Heart left ventricle (tissue), 16 donors: ENCODE measurements at regions not wholly inside any gene's neighbourhood (a gene's known extent, or its start where the extent isn't known, plus 50 kb on each side); places are given as distances from the start of the nearest gene placed in this dataset.
A peak's percentile ranks its signal among the peaks of the same experiment; 100 is the strongest.

Source experiments
- ATAC-seq, 4 donors: fragments of 200-7000 bp; cut with Tn5 transposase; one replicate each; pipeline ENCODE4 v1.9.1; 2020 to 2022; ENCODE audit warnings: moderate library complexity in 4 of 4, mild to moderate bottlenecking in 3 of 4, moderate number of reproducible peaks in 1 of 4
- DNase-seq, 5 donors: peaks; one replicate each; pipeline ENCODE4 v3.0.0-alpha.2; 2020
- H3K27ac ChIP-seq, 12 donors: fragments of 200-600 bp; sonication (generic) in 4 of 12; one replicate each; pipeline versions ENCODE4 v1.5.0 to v1.8.0; 2016 to 2022; ENCODE audit warnings: mild to moderate bottlenecking in 2 of 12
- H3K27me3 ChIP-seq, 9 donors: fragments of 200-600 bp; sonication (generic) in 2 of 9; one replicate each; pipeline versions ENCODE4 v1.5.1 to v1.8.0; 2016 to 2022; ENCODE audit warnings: mild to moderate bottlenecking in 3 of 9
- H3K36me3 ChIP-seq, 9 donors: fragments of 200-600 bp; sonication (generic) in 2 of 9; one replicate each; pipeline versions ENCODE4 v1.5.0 to v1.8.0; 2018 to 2022; ENCODE audit warnings: mild to moderate bottlenecking in 2 of 9
- H3K4me1 ChIP-seq, 12 donors: fragments of 200-600 bp; sonication (generic) in 4 of 12; one replicate each; pipeline versions ENCODE4 v1.5.0 to v1.8.0; 2016 to 2022; ENCODE audit warnings: mild to moderate bottlenecking in 3 of 12
- H3K4me3 ChIP-seq, 12 donors: fragments of 200-600 bp; sonication (generic) in 4 of 12; one replicate each; pipeline versions ENCODE4 v1.5.0 to v1.8.0; 2017 to 2022; ENCODE audit warnings: mild to moderate bottlenecking in 9 of 12, moderate library complexity in 4 of 12
- H3K9me3 ChIP-seq, 12 donors: fragments of 200-600 bp; sonication (generic) in 4 of 12; one replicate each; pipeline versions ENCODE4 v1.5.0 to v1.8.0; 2016 to 2022; ENCODE audit warnings: mild to moderate bottlenecking in 1 of 12
- CTCF ChIP-seq, 12 donors: fragments of 200-600 bp; sonication (generic) in 4 of 12; IDR thresholded peaks; one replicate each; pipeline versions ENCODE4 v1.5.0 to v1.8.0; 2018 to 2022; ENCODE audit warnings: antibody characterized with exemption in 12 of 12, mild to moderate bottlenecking in 5 of 12
- POLR2A ChIP-seq, 2 donors: fragments of 450-650 bp; IDR thresholded peaks; one replicate each; pipeline ENCODE4 v1.6.1; 2017; ENCODE audit warnings: antibody characterized with exemption in 2 of 2, mild to moderate bottlenecking in 2 of 2, moderate library complexity in 2 of 2
- WGBS, 4 donors: extraction: QIAGEN DNeasy Blood & Tissue Kit in 2 of 4; methylation state at CpG; one replicate each; pipeline versions ENCODE4 v1.1.5 to v1.1.7; 2013 to 2018; 5-methylcytosine and 5-hydroxymethylcytosine counted together
- intact Hi-C, 10 donors: fragments of 100-400 bp; cut with DNase I; formaldehyde crosslinking; loops; one replicate each; pipeline versions ENCODE4 v1.11.1 to v1.14.2; 2022
- donor health status: ischemic (EF 13 %, LVEDD 7.1; RV severe dilation, severe dysfunction).
- donor health status: healthy with polysubstance abuse.
- donor health status: DM: no; HTN: yes; CAD: no.
- donor health status: DM: no; HTN: no; CAD: no.
- donor health status: ischemic (EF 25% LVEDD 6.9; RV normal size, moderate dysfunction).
- donor health status: ischemic (EF 25% LVEDD 5.7; RV mildly dilated, moderate dysfunction).
- donor health status: healthy.
- donor health status: DM: yes; HTN: yes; CAD: no.
- donor health status: ischemic (EF 35%, LVEDD 5.7; RV mildly dilated, moderate dysfunction).
- donor health status: nonischemic (EF 11% LVEDD 7.7; RV severe dilation, severe dysfunction).
- donor health status: DM: yes; HTN: yes; CAD: no.
- donor health status: PGD.
- donor health status: ischemic (EF 29% LVEDD 5.4; RV normal size, mild dysfunction).
- donor health status: nonischemic (EF 23%, LVEDD 6.1; RV moderate dilation, normal function).

- Histone ChIP-seq H3K27ac (no peak overlapping the region), H3K27me3 (peaks cover 0 to 11% (median 0%) of the 10 kb centered on the region in 9 donors), H3K4me1 (no peaks in the 10 kb centered on the region), H3K36me3 (no peaks in the 10 kb centered on the region), H3K9me3 (no peaks in the 10 kb centered on the region), H3K4me3 (no peak overlapping the region)
- no peak for ATAC-seq
- WGBS, 4 donors = 49 to 63% (median 54%) methylated on average over 3 of the region's 3 CpGs
- no peak for TF ChIP-seq POLR2A (IDR thresholded peaks at IDR 0.05)
- intact Hi-C loops = no loop called here
- DNase-seq = no peak
These were observed 168.5 kb upstream of the OBI1 start for GRCh38 chr13:78827471-78827870.

GRCh38 chr13:78826936-78827335 lies 168.0 kb upstream of the OBI1 start:
- intact Hi-C loops = no loop called here
- no peak overlapping the region for H3K27ac ChIP-seq

GRCh38 chr13:78826312-78826711 lies 167.4 kb upstream of the OBI1 start:
- no peaks in the 10 kb centered on the region for H3K4me1 ChIP-seq
- ATAC-seq = no peak
- no peak for DNase-seq
- H3K27me3 ChIP-seq = peaks cover 0 to 7% (median 0%) of the 10 kb centered on the region in 9 donors
- TF ChIP-seq POLR2A (IDR thresholded peaks at IDR 0.05) = no peak
- TF ChIP-seq CTCF (IDR thresholded peaks at IDR 0.05) = no peak
- 84 to 90% (median 90%) methylated on average over 1 of the region's 1 CpG for WGBS, 4 donors
- intact Hi-C loops = no loop called here
- no peaks in the 10 kb centered on the region for H3K36me3 ChIP-seq
- no peaks in the 10 kb centered on the region for H3K9me3 ChIP-seq
- H3K4me3 ChIP-seq = no peak overlapping the region
- H3K27ac ChIP-seq = no peak overlapping the region

More at GRCh38 chr13:78826936-78827335, 168.0 kb upstream of the OBI1 start:
- peak in 1 of 12 donors; percentile 3 for TF ChIP-seq CTCF (IDR thresholded peaks at IDR 0.05)
- no peak for TF ChIP-seq POLR2A (IDR thresholded peaks at IDR 0.05)
- Histone ChIP-seq H3K4me1 (no peaks in the 10 kb centered on the region), H3K36me3 (no peaks in the 10 kb centered on the region), H3K27me3 (peaks cover 0 to 11% (median 0%) of the 10 kb centered on the region in 9 donors), H3K4me3 (no peak overlapping the region), H3K9me3 (no peaks in the 10 kb centered on the region)
- no peak for DNase-seq
- ATAC-seq = no peak
- 55 to 74% (median 67%) methylated on average over 2 of the region's 2 CpGs for WGBS, 4 donors

GRCh38 chr13:78820541-78820940 lies 161.6 kb upstream of the OBI1 start:
- no peaks in the 10 kb centered on the region for H3K36me3 ChIP-seq
- 71 to 79% (median 78%) methylated on average over 1 of the region's 1 CpG for WGBS, 4 donors
- no peak overlapping the region for H3K27ac ChIP-seq
- peaks cover 0 to 5% (median 0%) of the 10 kb centered on the region in 9 donors for H3K27me3 ChIP-seq
- ATAC-seq (no peak), DNase-seq (no peak)
- TF ChIP-seq CTCF (IDR thresholded peaks at IDR 0.05) (no peak), POLR2A (IDR thresholded peaks at IDR 0.05) (no peak)
- no peaks in the 10 kb centered on the region for H3K9me3 ChIP-seq
- no peaks in the 10 kb centered on the region for H3K4me1 ChIP-seq
- intact Hi-C loops = no loop called here
- no peak overlapping the region for H3K4me3 ChIP-seq

- no peak for TF ChIP-seq CTCF (IDR thresholded peaks at IDR 0.05)
- no peak for TF ChIP-seq POLR2A (IDR thresholded peaks at IDR 0.05)
- DNase-seq (no peak), ATAC-seq (no peak)
- 50 to 58% (median 56%) methylated on average over 12 to 15 of the region's 15 CpGs for WGBS, 4 donors
- no peak overlapping the region for H3K27ac ChIP-seq
- intact Hi-C loops = no loop called here
- no peaks in the 10 kb centered on the region for H3K9me3 ChIP-seq
- H3K4me3 ChIP-seq = no peak overlapping the region
- H3K36me3 ChIP-seq = no peaks in the 10 kb centered on the region
- H3K27me3 ChIP-seq = peaks cover 0 to 18% (median 0%) of the 10 kb centered on the region in 9 donors
- no peaks in the 10 kb centered on the region for H3K4me1 ChIP-seq
These were observed 157.6 kb upstream of the OBI1 start for GRCh38 chr13:78816592-78816991.
